HG02884 (cell line): ENCODE measurements at regions not wholly inside any gene's neighbourhood (a gene's known extent, or its start where the extent isn't known, plus 50 kb on each side); places are given as distances from the start of the nearest gene placed in this dataset.

Source experiments
- ATAC-seq: cut with Tn5 transposase; IDR thresholded peaks from one replicate; pipeline ENCODE4 v1.9.1; 2021; ENCODE audit warnings: mild to moderate bottlenecking, moderate library complexity; ENCODE audit not compliant: unreplicated experiment

DNA sequence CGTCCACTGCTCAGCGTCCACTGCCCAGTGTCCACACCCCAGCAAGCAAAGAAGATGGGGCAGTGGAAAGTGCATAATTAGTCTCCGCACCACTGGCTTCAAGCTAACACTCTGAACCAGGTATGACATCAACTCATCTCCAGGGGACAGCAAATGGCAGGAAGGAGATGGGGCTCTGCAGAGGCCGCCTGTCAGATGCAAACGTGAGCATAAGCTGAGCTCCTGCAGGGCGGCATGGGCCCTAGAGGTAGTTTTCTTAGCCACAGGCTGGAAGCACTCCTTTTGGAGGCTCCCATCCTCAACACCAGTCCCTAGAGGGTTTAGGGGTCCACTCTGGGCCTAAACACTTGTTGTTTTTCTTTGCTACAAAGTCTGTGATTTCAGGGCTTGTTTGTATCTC, 335.8 kb upstream of the MKI67 start:
- no peak for ATAC-seq

- no peak for ATAC-seq
Measured at GRCh38 chr10:128462844-128463243, 336.6 kb upstream of the MKI67 start.

GRCh38 chr10:128463991-128464760, 338.0 kb upstream of the MKI67 start:
- ATAC-seq = no peak

GRCh38 chr10:128465697-128466096, 339.5 kb upstream of the MKI67 start:
- ATAC-seq = no peak

- no peak for ATAC-seq
Measured at GRCh38 chr10:128466831-128467371, 340.7 kb upstream of the MKI67 start.

GRCh38 chr10:128468462-128468861, 342.2 kb upstream of the MKI67 start:
- no peak for ATAC-seq

- no peak for ATAC-seq
Measured at GRCh38 chr10:128469515-128469914, 343.3 kb upstream of the MKI67 start.

- ATAC-seq = no peak
Measured at GRCh38 chr10:128470321-128470965, 344.2 kb upstream of the MKI67 start.

GRCh38 chr10:128471151-128471550, 344.9 kb upstream of the MKI67 start:
- ATAC-seq = no peak

DNA sequence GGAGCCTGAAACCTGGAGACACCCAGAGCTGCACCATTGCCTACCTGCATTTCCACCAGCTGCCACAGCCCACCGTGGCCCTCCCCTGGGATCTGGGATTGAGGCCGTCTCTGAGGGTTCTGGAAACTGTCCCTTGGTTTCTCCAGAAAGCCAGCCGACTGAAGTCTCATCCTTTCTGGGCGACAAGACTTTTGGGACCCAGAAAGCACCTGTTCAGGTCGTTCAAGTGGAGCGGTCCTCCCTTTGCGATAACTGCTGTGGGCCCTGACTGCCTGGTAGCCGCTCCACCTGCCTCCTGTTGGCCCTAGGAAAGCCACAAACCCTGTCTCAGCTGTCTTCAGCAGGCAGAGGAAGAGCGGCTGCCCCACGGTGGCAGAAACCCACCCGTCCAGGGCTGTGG, 346.0 kb upstream of the MKI67 start:
- ATAC-seq = no peak

DNA sequence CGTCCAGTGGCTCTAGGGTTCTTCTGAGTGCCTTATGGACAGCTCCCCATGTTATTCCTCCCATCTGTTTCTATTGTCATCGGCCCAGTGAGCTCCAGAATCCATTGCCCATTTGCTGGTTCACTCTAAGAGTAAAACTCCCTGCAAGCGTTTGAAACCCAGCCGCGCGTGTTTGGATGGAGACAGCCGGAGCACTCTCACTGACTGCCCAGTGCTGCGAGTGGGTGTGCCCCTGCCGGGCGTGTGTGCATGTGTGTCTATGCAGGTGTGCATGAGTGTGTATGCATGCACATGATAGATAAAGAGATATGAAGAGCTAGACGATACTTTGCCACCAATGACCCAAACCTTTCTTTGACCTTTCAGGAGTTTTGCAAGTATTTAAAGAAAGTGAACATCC, 347.2 kb upstream of the MKI67 start:
- no peak for ATAC-seq

DNA sequence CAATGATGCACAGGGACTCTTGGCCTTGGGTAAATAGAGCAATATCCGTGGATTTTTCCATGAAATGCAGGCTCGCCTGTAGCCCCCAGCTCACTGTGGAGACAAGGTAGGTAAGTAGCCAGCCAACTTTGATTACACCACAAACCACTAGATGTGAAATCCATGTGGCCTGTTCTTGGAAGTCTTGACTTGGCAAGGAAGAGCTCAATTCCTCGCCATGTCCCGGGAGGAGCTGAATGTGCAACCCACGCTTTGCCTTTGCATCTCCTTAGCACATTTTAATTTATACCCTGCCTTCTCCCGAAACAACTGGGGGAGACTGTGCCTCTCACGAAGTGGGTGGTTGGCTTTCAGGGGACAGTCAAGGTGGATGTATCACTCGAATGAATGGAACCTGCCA, 347.7 kb upstream of the MKI67 start:
- no peak for ATAC-seq

- ATAC-seq = no peak
Measured at GRCh38 chr10:128474571-128474970, 348.3 kb upstream of the MKI67 start.

DNA sequence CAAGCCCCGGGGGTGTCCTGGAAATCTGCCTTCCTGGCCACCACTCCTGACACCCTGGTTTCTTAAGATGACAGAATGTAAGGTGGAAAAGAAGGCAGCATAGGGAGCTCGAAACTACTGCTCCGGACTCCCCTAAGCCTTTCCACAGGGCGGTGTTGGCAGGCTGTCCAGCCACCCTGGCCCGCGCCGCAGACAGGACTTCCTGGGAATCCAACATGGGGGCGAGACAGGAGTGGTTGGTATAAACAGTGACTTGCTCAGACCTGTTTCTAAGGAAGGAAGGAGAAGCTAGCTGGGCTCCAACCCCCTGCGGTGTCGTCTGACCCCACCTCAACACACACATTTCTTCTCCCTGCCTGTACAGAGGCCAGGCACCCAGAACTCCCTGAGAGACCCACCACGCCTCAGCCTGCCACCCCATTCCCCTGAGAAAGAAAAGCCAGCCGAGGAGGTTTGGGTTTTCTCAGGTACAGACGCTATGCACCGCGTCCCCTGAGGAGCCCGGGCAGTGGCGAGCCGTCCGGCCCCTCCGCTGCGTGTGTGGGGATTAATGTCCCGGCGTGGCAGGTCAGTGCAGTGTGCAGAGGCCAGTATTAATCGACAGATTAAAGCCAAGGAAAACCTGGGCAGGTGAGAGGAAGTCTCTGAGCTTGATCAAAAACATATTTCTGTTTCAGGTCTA, 349.6 kb upstream of the MKI67 start:
- ATAC-seq = no peak

DNA sequence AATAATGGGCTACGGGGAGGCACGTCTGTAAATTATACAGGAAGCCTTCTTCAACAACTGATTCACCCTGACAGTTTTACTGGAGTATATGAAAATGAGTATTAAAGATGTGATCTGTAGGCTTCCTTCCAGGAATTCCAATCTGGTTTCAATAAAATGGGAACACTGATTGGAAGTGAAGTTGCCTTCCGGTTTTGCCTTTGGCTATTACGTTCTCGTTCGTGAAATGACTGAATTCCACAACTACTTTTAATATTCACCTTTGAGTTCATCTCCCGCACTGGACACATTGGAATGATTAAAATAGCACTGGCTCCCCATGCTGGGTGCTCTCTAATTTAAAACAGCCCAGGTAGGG, 350.1 kb upstream of the MKI67 start:
- ATAC-seq = no peak

DNA sequence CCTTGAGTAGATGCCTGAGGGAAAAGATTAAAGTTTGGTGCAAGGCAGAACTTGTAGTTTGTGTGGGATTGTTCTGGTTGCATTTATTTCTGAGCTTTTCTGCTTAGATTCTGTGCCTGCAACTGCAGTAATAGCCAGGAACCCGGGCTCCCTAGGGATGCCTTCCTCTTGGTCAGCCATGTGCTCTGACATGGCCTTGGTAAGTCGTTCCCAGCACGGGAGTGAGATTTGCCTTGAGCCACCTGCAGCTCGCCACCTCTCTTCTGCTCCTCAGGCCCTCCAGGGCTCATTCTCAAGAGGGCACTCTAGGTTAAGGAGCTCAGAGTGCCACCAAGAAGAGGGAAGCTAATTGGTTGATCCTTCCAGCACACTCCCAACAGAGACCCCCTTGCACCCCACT, 350.6 kb upstream of the MKI67 start:
- ATAC-seq = no peak

DNA sequence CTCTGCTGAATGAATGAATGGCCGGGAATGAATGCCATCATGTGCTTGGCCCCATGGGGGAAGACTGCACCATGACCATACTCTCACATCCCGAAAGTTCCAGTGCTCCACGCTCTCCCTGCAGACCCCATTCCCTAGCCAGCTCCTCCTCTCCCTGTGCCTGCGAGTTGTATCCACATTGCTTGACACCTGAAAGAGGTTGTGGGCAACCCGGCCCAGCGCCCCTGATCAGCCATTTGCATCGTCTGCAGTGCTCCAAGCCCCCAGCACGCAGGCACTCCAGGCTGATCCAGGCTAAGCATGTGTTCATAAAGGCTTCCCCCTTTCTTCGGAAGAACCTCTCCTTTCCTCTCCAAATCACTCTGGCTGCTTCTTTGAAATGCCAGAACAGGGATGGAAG, 354.4 kb upstream of the MKI67 start:
- no peak for ATAC-seq

GRCh38 chr10:128481152-128481840, 355.1 kb upstream of the MKI67 start:
- ATAC-seq = no peak

DNA sequence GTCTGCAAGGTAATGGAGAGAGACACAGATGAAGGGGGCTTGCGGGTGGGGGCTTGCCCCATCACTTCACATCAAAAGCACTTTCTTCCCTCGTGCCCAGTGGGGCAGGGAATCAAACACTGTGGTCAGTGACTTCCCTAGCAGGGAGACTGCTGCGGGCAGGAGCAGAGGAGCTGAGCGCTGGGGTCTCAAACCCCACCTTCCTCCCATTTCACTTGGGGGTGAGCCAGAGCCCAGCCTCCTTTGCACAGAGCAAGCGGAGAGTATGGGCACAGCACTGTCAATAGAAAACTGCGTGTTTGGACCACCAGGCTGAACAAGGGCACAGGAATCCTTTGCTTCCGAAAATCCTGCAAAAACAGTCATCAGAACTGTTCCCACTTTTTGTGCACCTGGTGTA, 355.8 kb upstream of the MKI67 start:
- no peak for ATAC-seq

DNA sequence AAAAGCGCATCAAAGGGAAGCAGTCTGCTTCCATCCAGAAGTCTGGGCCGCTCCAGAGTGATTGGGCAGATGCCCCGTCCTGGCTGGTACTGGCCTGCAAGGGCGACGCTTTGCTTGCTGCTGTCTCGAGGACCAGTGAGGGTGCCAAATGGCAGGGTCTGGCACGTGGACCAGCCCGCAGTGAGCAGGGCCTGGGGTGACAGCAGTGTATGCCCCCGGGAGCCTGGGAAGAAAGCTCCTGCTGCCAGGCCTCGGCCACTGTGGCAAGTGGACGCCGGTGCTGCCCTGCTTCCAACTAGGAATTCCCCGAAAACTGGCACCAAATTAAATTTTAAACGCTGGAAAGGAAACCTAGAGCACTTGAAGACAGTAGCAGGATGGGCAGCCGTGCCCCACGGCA, 357.0 kb upstream of the MKI67 start:
- no peak for ATAC-seq

DNA sequence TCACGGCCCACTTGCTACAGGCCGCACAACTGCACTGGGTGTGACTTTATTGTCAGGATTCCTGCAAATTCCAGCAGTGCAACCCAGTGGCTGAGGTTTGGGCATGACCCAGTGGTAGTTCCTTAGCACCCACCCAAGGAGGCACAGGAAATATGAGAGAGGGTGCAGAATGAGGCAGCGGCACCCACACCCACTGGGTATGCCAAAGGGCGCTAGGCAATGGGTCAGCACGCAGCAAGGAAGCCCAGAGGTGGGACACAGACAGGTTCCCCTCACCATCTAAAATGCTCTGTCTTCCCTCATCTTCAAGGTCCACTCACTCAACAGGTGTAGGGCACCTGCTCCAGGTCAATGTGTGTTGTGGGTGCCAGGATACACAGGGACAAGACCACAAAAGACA, 357.8 kb upstream of the MKI67 start:
- no peak for ATAC-seq
